ENCODE measurements at regions not wholly inside any gene's neighbourhood (a gene's known extent, or its start where the extent isn't known, plus 50 kb on each side); places are given as distances from the start of the nearest gene placed in this dataset.

DNA sequence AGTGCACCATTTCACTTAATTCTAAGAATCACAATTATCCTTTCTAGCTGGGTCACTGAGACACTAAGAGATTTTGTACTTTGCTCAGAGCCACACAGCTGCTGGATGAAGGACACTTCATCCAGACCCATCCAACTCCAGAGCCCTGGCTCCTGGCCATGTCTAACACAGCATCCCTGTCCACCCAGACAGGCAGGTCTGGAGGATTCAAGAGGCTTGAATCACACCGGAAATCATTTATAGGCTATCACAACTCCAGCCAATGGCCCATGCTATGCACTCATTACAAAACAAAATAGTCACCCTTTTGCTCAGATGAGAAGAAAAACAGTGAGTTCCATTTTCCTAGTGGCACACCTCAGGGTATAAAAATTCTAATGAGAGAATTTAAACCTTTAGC, 198.2 kb upstream of the LMCD1 start:
- BruUV-seq (replicated peaks) = no TSS peak
- Histone ChIP-seq H3K9me3 (ENCODE audit: control insufficient read depth, insufficient read depth, low read depth, low read length) (no peaks in the 10 kb centered on the region), H3K27ac (ENCODE audit: low read length) (no peak overlapping the region), H3K4me3 (ENCODE audit: low read depth in 2 of 2, low read length in 2 of 2) (no peak overlapping the region), H3K4me1 (ENCODE audit: control insufficient read depth, insufficient read depth, low read length) (no peaks in the 10 kb centered on the region), H3K36me3 (ENCODE audit: control insufficient read depth, insufficient read depth, low read length) (no peaks in the 10 kb centered on the region), H3K27me3 (ENCODE audit: control insufficient read depth, insufficient read depth, low read length) (no peaks in the 10 kb centered on the region)
- ChIA-PET POLR2A (no interaction called here), CTCF (no interaction called here)
- intact Hi-C loops (cut with micrococcal nuclease; ENCODE audit: unreplicated experiment) = no loop called here
- in situ Hi-C loops (cut with HindIII; ENCODE audit: low pct_unique_long_range_greater_than_20kb, low sequenced_read_pairs) = no loop called here
- ATAC-seq (no peak), DNase-seq (ENCODE audit: low read depth, low spot score) (no peak)
- TF ChIP-seq POLR2AphosphoS5 (IDR thresholded peaks at IDR 0.05; ENCODE audit: low read depth, low read length) = no peak
- TF ChIP-seq CTCF (IDR thresholded peaks at IDR 0.05) = no peak
- TF ChIP-seq TCF7L2 (IDR thresholded peaks at IDR 0.05; ENCODE audit: low read depth, low read length) = no peak
- TF ChIP-seq, protein P1, sequence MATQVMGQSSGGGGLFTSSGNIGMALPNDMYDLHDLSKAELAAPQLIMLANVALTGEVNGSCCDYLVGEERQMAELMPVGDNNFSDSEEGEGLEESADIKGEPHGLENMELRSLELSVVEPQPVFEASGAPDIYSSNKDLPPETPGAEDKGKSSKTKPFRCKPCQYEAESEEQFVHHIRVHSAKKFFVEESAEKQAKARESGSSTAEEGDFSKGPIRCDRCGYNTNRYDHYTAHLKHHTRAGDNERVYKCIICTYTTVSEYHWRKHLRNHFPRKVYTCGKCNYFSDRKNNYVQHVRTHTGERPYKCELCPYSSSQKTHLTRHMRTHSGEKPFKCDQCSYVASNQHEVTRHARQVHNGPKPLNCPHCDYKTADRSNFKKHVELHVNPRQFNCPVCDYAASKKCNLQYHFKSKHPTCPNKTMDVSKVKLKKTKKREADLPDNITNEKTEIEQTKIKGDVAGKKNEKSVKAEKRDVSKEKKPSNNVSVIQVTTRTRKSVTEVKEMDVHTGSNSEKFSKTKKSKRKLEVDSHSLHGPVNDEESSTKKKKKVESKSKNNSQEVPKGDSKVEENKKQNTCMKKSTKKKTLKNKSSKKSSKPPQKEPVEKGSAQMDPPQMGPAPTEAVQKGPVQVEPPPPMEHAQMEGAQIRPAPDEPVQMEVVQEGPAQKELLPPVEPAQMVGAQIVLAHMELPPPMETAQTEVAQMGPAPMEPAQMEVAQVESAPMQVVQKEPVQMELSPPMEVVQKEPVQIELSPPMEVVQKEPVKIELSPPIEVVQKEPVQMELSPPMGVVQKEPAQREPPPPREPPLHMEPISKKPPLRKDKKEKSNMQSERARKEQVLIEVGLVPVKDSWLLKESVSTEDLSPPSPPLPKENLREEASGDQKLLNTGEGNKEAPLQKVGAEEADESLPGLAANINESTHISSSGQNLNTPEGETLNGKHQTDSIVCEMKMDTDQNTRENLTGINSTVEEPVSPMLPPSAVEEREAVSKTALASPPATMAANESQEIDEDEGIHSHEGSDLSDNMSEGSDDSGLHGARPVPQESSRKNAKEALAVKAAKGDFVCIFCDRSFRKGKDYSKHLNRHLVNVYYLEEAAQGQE (IDR thresholded peaks at IDR 0.05; ENCODE audit: insufficient read depth in 1 of 2, low read depth in 2 of 2, low read length in 1 of 2) = no peak
- no peak for TF ChIP-seq SIN3A (IDR thresholded peaks at IDR 0.05; ENCODE audit: borderline replicate concordance, insufficient read depth, low read depth, low read length)

DNA sequence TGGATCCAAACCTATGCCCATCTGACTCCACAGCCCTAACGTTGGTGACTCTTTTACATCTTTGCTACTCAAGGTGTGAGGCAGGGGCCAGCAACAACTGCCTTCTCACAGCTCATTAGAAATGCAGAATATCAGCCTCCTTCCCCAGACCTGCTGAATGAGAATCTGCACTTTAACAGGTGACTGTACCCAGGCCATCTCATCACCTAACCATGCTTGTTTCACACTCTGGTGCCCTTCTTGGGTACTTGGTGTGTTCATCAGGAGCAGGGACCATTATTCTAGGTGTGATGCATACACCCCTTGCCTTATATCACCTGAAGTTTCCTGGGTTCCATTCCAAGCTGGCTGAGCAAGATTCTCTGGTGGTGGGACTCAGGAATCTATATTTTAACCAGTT, 196.3 kb upstream of the LMCD1 start:
- in situ Hi-C loops (cut with HindIII; ENCODE audit: low pct_unique_long_range_greater_than_20kb, low sequenced_read_pairs) = no loop called here

More for the DNA sequence above, 196.3 kb upstream of the LMCD1 start:
- no peaks in the 10 kb centered on the region for H3K9me3 ChIP-seq (ENCODE audit: control insufficient read depth, insufficient read depth, low read depth, low read length)
- no peaks in the 10 kb centered on the region for H3K27me3 ChIP-seq (ENCODE audit: control insufficient read depth, insufficient read depth, low read length)
- ChIA-PET POLR2A (no interaction called here), CTCF (no interaction called here)
- DNase-seq (ENCODE audit: low read depth, low spot score) (no peak), ATAC-seq (no peak)
- H3K36me3 ChIP-seq (ENCODE audit: control insufficient read depth, insufficient read depth, low read length) = no peaks in the 10 kb centered on the region
- no peak for TF ChIP-seq CTCF (IDR thresholded peaks at IDR 0.05)
- no peak for TF ChIP-seq TCF7L2 (IDR thresholded peaks at IDR 0.05; ENCODE audit: low read depth, low read length)
- TF ChIP-seq, protein P1 (IDR thresholded peaks at IDR 0.05; ENCODE audit: insufficient read depth in 1 of 2, low read depth in 2 of 2, low read length in 1 of 2) = no peak
- TF ChIP-seq POLR2AphosphoS5 (IDR thresholded peaks at IDR 0.05; ENCODE audit: low read depth, low read length) = no peak
- no peak for TF ChIP-seq SIN3A (IDR thresholded peaks at IDR 0.05; ENCODE audit: borderline replicate concordance, insufficient read depth, low read depth, low read length)
- H3K27ac ChIP-seq (ENCODE audit: low read length) = no peak overlapping the region
- intact Hi-C loops (cut with micrococcal nuclease; ENCODE audit: unreplicated experiment) = no loop called here
- no TSS peak for BruUV-seq (replicated peaks)
- H3K4me1 ChIP-seq (ENCODE audit: control insufficient read depth, insufficient read depth, low read length) = no peaks in the 10 kb centered on the region
- no peak overlapping the region for H3K4me3 ChIP-seq (ENCODE audit: low read depth in 2 of 2, low read length in 2 of 2)
